DOHH2 (cell line): ENCODE measurements at regions not wholly inside any gene's neighbourhood (a gene's known extent, or its start where the extent isn't known, plus 50 kb on each side); places are given as distances from the start of the nearest gene placed in this dataset.

Experiments used
- H3F3A ChIP-seq: fragments of 200-600 bp; sonication (generic), shearing (Covaris generic); 2 replicates; pipeline ENCODE4 v1.6.0; 2016; ENCODE audit warnings: antibody characterized with exemption, mild to moderate bottlenecking; ENCODE audit not compliant: control insufficient read depth, insufficient read depth
- H3K27ac ChIP-seq: fragments of 200-600 bp; sonication (generic); 2 replicates; pipeline ENCODE4 v1.5.1; 2014; ENCODE audit warnings: low read depth, mild to moderate bottlenecking, low read length, moderate library complexity
- H3K27me3 ChIP-seq: fragments of 200-600 bp; sonication (generic); 2 replicates; pipeline ENCODE4 v1.6.1; 2014; ENCODE audit warnings: mild to moderate bottlenecking, low read length, mixed read lengths; ENCODE audit not compliant: control insufficient read depth
- H3K36me3 ChIP-seq: fragments of 200-600 bp; sonication (generic); 2 replicates; pipeline ENCODE4 v1.6.1; 2014; ENCODE audit warnings: mild to moderate bottlenecking, low read length, moderate library complexity, mixed read lengths; ENCODE audit not compliant: control insufficient read depth
- H3K4me1 ChIP-seq: fragments of 200-600 bp; sonication (generic); 2 replicates; pipeline ENCODE4 v1.6.1; 2014; ENCODE audit warnings: mild to moderate bottlenecking, low read length, mixed read lengths; ENCODE audit not compliant: control insufficient read depth
- H3K4me2 ChIP-seq: fragments of 200-600 bp; sonication (generic); 2 replicates; pipeline ENCODE4 v1.6.0; 2014; ENCODE audit warnings: mild to moderate bottlenecking, low read length, moderate library complexity
- H3K4me3 ChIP-seq: fragments of 200-600 bp; sonication (generic); 2 replicates; pipeline ENCODE4 v1.5.1; 2014; ENCODE audit warnings: mild to moderate bottlenecking, low read length, mixed read lengths
- H3K79me2 ChIP-seq: fragments of 200-600 bp; sonication (generic); 2 replicates; pipeline ENCODE4 v1.6.1; 2014; ENCODE audit warnings: mild to moderate bottlenecking, low read length, mixed read lengths; ENCODE audit not compliant: control insufficient read depth
- H3K9me2 ChIP-seq: fragments of 200-600 bp; sonication (generic); replicated peaks from 2 replicates; pipeline ENCODE4 v1.6.1; 2014; ENCODE audit warnings: mild to moderate bottlenecking, low read length, mixed read lengths; ENCODE audit not compliant: control insufficient read depth
- H3K9me3 ChIP-seq: fragments of 200-600 bp; sonication (generic); 2 replicates; pipeline ENCODE4 v1.6.1; 2014; ENCODE audit warnings: antibody characterized with exemption, low read length, mixed read lengths; ENCODE audit not compliant: control insufficient read depth, insufficient read depth
- H4K20me1 ChIP-seq: fragments of 200-600 bp; sonication (generic); 2 replicates; pipeline ENCODE4 v1.6.0; 2014; ENCODE audit warnings: low read depth, mild to moderate bottlenecking, antibody characterized with exemption, low read length, moderate library complexity; ENCODE audit not compliant: control insufficient read depth, insufficient read depth
- CTCF ChIP-seq: fragments of 200-600 bp; sonication (generic); IDR thresholded peaks from one replicate; pipeline ENCODE4 v1.5.1; 2014; ENCODE audit warnings: antibody characterized with exemption, mild to moderate bottlenecking, low read depth, low read length; ENCODE audit not compliant: poor library complexity, severe bottlenecking
- EZH2phosphoT487 ChIP-seq: fragments of 200-600 bp; sonication (generic); IDR thresholded peaks from 2 replicates; pipeline ENCODE4 v1.6.1; 2017; ENCODE audit warnings: borderline replicate concordance, mild to moderate bottlenecking, antibody characterized with exemption, low read length, moderate library complexity, mixed read lengths

- H3K27me3 ChIP-seq: no peaks in the 10 kb centered on the region
- H3K27ac ChIP-seq: no peak overlapping the region
- H3K9me3 ChIP-seq: no peaks in the 10 kb centered on the region
- no peak overlapping the region for H3K4me3 ChIP-seq
- H3K4me1 ChIP-seq: no peaks in the 10 kb centered on the region
- no peak overlapping the region for H3K4me2 ChIP-seq
- H4K20me1 ChIP-seq: no peaks in the 10 kb centered on the region
- no peaks in the 10 kb centered on the region for H3K79me2 ChIP-seq
- TF ChIP-seq EZH2phosphoT487 (no peak), CTCF (no peak)
- no peaks in the 10 kb centered on the region for H3K9me2 ChIP-seq
- H3F3A ChIP-seq: no peaks in the 10 kb centered on the region
- H3K36me3 ChIP-seq: no peaks in the 10 kb centered on the region
Measured at GRCh38 chr10:130642926-130643325, 506.7 kb downstream of the GLRX3 start.

- Histone ChIP-seq H3K9me3 (no peaks in the 10 kb centered on the region), H3K4me3 (no peak overlapping the region), H3F3A (no peaks in the 10 kb centered on the region), H3K36me3 (no peaks in the 10 kb centered on the region), H3K9me2 (no peaks in the 10 kb centered on the region), H3K4me1 (no peaks in the 10 kb centered on the region), H3K27me3 (no peaks in the 10 kb centered on the region), H4K20me1 (no peaks in the 10 kb centered on the region), H3K79me2 (no peaks in the 10 kb centered on the region), H3K4me2 (no peak overlapping the region), H3K27ac (no peak overlapping the region)
- TF ChIP-seq CTCF: no peak
- no peak for TF ChIP-seq EZH2phosphoT487
Measured at GRCh38 chr10:130647341-130647740, 511.1 kb downstream of the GLRX3 start.

GRCh38 chr10:130648807-130649206 is 512.6 kb downstream of the GLRX3 start:
- Histone ChIP-seq H3K9me3 (no peaks in the 10 kb centered on the region), H3K27ac (no peak overlapping the region), H3K79me2 (no peaks in the 10 kb centered on the region), H3K4me2 (no peak overlapping the region), H3K36me3 (no peaks in the 10 kb centered on the region), H3K4me3 (no peak overlapping the region), H3F3A (no peaks in the 10 kb centered on the region), H3K4me1 (no peaks in the 10 kb centered on the region), H4K20me1 (no peaks in the 10 kb centered on the region), H3K27me3 (no peaks in the 10 kb centered on the region), H3K9me2 (no peaks in the 10 kb centered on the region)
- no peak for TF ChIP-seq EZH2phosphoT487
- TF ChIP-seq CTCF: no peak

GRCh38 chr10:130652544-130652943 is 516.4 kb downstream of the GLRX3 start:
- Histone ChIP-seq H3K4me3 (no peak overlapping the region), H3K36me3 (no peaks in the 10 kb centered on the region), H3K27ac (no peak overlapping the region), H3K27me3 (no peaks in the 10 kb centered on the region), H3K9me3 (no peaks in the 10 kb centered on the region), H3K79me2 (no peaks in the 10 kb centered on the region), H4K20me1 (no peaks in the 10 kb centered on the region), H3K9me2 (no peaks in the 10 kb centered on the region), H3F3A (no peaks in the 10 kb centered on the region), H3K4me1 (no peaks in the 10 kb centered on the region), H3K4me2 (no peak overlapping the region)
- TF ChIP-seq EZH2phosphoT487: no peak
- TF ChIP-seq CTCF: no peak
